Stimulated activated CD8-positive, alpha-beta memory T cell treated with anti-CD3 and anti-CD28 coated beads, Interleukin-4, amount 100 ng/mL, for 4 hours (primary cell): ENCODE measurements at regions not wholly inside any gene's neighbourhood (a gene's known extent, or its start where the extent isn't known, plus 50 kb on each side); places are given as distances from the start of the nearest gene placed in this dataset.

Experiments
- DNase-seq, 2 donors: peaks; one replicate each; pipeline ENCODE4 v3.0.0-alpha.2; 2020; ENCODE audit warnings: low read depth in 2 of 2, low spot score in 1 of 2

DNA sequence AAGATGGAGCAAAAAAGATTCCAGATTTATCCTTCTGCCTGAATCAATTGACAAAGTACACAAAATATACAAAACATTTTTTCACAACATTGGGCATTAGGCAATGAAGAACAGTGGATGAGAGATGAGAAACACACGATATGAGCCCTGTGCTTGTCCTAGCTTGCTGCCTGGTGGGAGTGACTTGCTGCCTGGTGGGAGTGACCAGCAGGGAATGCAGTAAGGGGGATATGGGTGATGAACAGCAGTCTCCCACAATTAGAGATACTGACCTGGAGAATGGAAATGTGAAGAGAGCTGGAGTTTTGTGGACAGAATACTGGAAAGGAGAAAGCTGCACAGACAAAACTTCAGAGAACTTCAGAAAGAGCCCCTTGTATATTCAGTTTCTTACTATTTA is 629.4 kb upstream of the FRG1 start:
- DNase-seq: no peak

DNA sequence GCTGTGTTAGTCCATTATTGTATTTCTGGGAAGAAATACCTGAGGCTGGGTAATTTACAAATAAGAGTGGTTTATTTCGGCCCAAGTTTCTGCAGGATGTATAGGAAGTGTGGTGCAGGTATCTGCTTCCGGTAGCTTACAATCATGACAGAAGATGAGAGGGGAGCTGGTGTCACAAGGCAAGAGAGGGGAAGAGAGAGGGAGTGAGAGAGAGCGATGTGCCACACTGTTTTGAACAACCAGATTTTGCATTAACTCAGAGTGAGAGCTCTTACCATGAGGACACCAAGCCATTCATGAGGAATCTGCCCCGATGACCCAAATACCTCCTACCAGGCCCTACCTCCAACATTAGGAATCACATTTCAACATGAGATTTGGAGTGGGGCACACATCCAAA is 627.6 kb upstream of the FRG1 start:
- DNase-seq: no peak

DNA sequence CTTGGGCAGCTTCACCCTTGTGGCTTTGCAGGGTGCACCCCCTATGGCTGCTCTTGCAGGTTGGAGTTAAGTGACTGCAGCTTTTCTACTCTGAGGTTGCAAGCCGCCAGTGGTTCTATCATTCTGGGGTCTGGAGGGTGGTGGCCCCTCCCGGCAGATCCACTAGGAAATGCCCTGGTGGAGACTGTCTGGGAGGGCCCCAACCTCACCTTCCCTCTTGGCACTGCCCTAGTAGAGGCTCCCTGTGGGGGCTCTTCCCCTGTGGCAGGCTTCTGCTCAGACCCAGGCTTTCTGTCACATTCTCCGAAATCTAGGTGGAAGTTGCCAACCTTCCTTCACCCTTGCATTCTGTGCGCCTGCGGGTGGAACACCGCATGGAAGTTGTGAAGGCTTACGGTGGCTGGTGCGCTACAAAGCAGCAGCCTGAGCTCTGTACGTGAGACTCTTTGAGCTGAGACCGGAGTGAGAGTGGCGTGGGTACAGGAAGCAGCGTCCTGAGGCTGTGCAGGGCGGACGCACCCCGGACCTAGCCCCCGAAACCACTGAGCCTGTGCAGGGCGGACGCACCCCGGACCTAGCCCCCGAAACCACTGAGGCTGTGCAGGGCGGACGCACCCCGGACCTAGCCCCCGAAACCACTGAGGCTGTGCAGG is 626.7 kb upstream of the FRG1 start:
- DNase-seq: no peak

DNA sequence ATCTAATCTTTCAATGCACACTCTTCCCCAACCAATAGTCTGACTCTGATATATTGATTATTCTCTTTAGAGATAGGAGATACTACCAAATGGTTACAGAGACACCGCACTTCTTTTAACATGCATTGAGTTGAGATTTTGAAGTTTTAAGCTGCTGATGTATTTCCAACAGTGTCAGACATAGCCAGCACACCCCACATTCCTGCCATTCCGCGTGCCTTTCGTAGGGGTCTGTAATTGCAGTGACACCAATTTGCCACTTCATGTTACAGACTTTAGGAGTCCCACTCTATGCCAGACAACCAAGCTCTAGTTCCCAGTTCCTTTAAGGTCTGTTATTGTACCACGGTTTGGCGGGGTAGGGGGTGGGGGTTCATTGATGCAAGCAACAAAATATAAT is 618.2 kb upstream of the FRG1 start:
- DNase-seq: no peak

DNA sequence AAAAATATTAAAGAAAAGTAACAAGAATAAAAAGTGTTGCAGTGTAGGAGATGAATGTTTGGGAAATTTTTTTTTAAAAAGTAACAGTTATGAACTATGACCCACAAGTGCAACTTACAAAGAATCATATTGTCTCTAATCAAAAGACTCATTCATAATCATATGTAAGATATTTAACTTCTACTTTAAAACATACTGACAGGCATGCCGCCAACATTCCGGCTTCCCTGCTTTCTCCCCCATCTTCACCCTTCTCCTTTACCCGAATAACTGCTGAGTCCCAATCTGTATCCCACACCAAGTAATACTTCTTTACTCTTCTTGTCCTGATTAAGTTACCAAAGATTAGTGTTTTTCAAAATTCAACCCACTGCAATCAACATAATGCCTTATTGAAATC is 598.8 kb upstream of the FRG1 start:
- no peak for DNase-seq

DNA sequence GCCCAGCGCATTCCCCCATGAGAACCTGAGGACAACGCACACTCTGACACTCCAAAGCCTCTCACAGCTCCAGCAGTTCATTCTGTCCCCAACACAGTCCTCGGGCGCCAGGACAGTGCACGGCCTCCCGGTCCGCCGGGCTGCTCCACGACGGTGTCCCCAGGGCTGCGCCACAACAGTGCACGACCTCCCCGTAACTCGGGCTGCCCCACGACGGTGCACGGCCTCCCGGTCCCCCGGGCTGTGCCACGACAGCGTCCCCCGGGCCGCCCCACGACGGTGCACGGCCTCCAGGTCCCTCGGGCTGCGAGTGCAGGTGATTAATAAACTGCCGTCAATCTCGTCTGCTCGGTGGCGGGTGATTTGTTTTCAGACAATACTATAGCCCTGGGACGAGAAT is 585.1 kb upstream of the FRG1 start:
- DNase-seq: no peak

DNA sequence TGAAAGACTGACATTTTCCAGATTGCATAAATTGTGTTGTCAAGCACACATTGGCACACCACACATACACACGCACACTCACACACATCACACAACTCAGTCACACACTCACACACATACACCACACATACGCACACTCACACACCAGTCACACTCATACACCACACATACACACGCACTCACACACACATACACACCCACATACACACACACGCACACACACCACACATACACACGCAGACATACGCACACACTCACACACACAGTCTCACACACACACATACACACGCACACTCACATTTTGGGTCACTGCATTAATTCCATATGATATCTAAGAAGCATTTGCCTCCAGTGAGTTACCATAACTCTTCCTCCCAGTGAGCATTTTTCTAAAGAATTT is 578.3 kb upstream of the FRG1 start:
- DNase-seq: no peak

DNA sequence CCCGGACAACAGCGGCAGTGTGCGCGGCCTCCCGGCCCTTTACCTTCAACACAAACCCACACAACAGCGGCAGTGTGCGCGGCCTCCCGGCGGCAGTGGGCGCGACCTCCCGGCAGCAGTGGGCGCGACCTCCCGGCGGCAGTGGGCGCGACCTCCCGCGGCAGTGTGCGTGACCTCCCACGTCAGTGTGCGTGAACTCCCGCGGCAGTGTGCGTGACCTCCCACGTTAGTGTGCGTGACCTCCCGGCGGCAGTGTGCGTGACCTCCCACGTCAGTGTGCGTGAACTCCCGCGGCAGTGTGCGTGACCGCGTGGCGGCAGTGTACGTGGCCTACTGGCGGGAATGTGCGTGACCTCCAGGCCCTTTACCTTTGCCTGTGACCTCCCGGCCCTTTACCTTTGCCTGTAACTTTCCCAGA is 576.6 kb upstream of the FRG1 start:
- no peak for DNase-seq

DNA sequence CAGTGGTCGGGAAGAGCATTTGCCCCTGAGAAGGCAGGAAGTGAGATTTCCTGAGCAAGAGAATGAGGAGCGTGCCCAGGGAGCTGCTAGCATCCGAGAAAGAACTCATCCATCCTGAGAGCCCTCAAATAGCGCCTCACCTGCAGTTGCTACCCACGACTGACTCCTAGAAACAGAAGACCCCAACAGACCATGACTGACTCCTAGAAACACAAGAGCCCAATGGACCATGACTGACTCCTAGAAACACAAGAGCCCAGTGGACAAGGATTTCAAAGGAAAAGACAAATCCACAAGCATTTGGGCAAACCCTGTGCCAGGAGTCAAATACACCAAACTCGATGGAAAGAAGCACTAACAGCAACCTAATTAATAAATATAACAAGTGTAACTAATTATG is 575.2 kb upstream of the FRG1 start:
- no peak for DNase-seq

DNA sequence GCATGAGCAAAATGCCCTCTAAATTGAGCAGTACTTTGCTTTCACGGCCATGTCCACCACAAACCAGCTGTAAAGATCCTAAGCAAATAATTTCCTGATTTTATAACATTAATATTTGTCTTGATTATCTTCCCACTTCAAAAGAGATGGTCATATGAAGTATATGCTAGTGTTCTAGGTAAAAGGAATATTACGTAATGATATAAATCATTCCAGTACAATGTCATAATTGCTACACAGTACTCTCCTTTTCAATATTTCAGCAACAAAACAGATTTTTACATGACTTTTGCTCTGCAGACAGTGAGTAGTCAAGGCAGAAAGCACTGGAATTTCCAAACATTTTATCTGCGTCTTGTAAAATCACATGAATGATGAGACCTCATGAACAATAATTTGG is 572.8 kb upstream of the FRG1 start:
- no peak for DNase-seq

DNA sequence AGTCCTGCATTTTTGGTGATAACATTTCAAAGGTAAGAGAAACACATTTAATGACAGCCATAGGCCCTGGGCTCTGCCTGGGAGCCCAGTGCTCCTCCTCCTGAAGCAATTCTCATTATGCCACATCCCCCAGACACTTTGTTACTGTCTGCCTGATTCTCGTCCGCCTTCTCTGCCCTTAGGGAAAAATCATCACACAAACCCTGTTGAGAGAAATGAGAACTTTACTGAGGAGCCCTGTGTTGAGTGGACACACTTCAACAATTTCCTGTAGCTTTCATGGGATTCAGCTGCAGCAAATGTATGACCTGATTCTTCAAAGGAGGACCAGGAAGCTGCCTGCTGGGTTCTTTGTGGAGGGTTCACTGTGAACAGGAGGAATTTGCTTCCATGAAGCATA is 566.5 kb upstream of the FRG1 start:
- DNase-seq: no peak

DNA sequence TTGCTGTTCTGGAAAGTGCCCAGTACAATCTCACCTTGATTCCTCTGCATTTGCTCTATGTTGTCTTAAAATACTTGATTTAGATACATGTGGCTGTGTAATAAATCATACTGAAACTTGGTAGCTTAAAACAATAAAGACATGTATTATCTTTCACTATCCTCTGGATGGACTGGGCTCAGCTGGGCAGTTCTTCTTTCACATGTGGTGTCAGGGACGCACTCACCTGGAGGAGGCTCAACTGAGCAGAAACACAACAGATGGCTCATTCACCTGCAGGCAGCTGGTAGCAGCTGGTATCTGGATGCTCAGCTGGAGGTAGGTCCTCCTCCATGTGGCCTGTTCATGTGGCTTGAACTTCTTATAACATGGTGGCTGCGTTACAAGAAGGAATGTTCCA is 563.8 kb upstream of the FRG1 start:
- DNase-seq: no peak

DNA sequence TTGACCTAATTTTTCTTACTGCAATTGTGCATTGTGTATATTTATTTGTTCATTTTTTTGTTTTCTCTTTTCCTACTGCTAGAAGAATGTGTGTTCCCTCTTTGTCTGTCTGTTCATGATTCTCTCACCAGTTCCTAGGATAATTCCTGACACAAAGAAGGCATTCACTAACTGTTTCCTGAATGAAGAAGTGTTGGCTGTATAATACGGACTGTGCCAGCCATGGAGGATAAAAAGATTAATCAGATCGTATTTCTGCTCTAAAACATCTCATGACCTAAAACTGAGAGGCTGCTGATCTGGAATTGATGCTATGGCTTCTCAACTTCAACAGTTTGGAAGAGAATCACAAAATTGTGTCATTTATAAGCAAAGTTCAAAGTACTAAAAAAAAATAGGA is 563.1 kb upstream of the FRG1 start:
- no peak for DNase-seq

DNA sequence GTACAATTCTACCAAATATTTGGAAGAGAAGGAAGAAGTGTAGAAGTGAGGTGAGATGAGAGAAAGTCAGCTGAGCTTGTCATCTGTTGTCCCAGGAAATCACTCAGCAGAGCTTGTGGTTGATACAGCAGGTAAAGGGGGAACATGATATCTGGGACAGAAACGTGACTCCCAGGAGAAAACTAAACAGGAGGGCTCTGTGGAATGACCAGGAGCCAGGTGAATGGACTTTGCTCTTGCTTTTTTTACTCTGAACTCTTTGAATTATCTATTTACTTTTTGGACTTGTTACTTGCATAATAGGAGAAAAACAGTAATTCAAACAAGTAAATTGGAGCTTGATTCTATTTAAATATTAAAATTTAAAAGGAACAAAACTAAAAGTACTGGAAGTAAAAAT is 555.6 kb upstream of the FRG1 start:
- no peak for DNase-seq

DNA sequence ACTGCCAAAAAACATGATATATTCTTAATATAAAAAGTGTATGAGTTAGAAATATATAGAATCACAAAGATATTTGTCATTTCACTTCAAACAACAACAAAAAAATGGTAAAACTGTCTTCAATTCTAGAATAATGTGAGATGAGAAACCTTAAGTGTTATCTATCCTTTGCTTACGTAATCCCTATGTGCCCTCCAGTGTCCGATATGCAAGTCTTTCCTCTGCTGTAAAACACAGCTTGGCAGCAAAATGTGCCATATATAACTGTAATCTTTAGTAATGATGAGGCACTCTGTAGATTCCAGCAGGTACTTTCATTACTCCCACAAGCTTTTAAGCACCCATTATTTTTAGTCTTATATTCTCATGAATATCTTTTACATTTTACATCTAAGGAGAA is 555.1 kb upstream of the FRG1 start:
- DNase-seq: no peak

DNA sequence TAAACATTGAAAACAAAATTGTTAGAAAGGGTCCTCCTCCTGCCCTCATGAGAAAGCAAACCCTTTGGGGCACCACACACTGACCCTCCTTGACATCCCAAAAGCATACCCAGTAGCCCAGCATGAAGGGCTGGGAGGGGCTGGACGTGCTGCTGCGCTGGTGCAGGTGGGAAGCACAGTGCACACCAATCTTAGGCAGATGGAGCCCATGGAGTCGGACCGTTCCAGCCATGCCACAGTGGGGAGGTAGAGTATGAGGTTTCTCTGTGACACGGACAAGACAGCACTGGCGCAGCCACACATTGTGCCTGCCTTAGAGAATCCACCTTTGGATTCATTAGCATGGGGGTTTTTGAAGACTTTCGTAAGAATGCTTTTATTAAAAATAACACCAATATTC is 544.2 kb upstream of the FRG1 start:
- DNase-seq: no peak

DNA sequence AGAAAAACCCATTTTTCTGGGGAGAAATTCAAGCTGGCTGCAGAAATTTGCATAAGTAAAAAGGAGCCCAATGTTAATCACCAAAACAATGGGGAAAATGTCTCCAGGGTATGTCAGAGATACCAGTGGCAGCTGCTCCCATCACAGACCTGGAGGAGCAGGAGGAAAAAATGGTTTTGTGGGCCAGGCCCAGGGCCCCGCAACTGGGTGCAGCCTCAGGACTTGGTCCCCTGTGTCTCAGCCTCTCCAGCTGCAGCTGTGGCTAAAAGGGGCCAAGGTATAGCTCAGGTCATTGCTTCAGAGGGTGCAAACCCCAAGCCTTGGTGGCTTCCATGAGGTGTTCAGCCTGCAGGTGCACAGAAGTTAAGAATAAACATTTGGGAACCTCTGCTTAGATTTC is 536.4 kb upstream of the FRG1 start:
- DNase-seq: no peak

DNA sequence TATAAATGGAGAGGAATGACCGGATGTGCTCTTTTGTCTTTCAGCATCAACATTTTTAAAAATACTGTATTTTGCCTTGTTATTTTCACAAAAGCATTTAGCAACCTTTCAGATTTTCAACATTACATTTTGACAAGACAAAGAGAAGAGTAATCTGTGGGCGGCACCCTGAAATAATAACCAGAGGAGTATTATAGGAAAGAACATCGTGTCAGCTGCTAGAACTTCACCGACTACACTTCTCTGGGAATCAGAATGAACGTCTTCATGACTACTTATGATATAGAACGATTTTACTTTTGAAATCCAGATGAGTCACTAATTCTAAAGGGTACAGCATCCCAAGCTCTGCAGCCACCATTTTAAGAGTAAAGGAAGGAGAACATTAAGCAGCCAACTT is 531.5 kb upstream of the FRG1 start:
- no peak for DNase-seq

DNA sequence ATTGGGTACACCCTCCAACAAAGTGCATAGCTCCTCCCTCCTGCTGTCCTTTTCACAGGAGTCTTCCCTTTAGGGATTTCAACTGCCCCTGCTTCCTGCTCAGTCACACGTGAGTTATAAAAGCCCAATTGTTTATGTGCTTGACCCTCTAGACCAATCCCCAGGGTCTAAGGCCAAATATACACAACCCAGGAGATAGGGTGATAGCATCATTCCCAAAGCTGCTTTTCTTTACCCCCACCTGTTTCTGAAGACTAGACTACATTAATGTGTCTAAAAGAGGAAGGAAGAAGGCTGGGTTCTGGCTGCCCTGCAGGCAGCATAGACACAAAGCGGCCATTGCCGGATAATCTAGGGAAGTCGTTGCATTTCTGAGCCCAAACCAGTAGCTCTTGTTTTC is 526.7 kb upstream of the FRG1 start:
- no peak for DNase-seq

DNA sequence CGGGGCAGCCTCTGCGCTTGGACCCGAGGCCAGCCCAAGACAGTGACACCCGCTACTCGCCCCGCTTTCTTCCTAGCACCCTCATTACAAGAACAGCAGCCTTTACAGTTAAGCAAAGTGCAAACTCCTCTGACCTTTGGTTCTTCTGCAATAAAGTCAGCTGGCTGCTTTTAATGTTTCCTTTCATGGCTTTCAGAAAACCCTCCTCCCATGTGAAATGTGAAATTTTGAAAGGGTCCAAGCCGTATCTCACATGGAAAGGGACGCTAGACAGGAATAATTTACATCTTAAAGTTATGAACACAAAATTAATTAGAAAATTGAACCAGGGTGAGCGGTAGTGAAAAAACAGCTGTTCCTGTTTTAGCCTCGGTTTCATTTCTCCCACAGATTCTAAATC is 520.1 kb upstream of the FRG1 start:
- no peak for DNase-seq

DNA sequence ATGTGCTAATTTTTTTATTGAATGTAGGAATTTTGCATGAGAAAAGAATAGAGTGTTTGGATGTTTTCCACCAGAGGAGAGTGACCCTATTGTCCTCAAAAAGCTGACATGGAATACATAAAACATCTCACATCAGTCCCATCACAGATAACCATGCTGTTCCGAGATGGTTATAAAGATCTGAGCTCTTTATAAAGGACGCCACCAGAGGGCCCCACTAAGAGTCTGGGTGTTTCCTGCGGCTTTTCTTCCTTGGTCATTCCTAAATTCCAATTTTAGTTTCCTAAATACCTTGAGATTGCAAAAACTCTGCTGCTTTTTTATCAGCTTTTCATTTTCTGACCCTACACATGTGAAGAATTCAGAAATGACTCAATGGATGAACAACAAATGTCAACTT is 504.5 kb upstream of the FRG1 start:
- DNase-seq: no peak

DNA sequence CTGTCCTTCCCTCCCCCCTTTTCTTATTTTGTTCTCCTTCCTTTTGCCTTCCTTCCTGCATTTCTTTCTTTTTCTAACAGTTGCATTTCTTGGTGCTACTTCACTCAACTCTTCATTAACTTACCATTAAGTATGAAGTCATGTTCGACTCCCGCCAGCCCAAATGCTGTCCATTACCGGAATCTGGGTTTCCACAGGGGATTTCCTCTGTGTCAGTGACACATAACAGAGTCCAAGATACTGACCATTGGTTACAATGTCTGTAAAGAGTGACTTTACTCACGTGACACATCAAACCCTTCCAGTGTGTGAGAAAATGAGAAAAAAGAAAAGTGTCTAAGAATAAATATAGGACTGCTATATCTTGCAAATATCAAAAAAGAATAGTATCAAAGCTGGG is 500.0 kb upstream of the FRG1 start:
- DNase-seq: no peak

DNA sequence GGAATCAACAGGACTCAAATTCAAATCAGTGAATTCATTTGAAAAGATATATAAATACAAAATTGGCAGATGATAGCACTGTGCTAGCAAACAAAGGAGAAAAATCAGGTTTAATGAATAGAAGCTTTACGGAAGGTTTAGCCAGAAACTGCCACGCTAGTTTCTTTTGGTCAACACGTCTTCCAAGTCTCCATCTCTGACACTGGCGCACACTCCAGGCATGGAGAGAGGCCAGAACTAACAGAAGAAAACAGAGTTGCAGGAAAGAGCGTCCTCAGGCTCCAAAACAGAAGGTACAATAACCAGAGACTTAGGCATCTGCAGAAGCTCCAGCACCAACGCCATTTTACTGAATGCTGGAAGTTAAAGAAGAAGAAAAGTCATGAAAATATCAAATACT is 497.3 kb upstream of the FRG1 start:
- no peak for DNase-seq

DNA sequence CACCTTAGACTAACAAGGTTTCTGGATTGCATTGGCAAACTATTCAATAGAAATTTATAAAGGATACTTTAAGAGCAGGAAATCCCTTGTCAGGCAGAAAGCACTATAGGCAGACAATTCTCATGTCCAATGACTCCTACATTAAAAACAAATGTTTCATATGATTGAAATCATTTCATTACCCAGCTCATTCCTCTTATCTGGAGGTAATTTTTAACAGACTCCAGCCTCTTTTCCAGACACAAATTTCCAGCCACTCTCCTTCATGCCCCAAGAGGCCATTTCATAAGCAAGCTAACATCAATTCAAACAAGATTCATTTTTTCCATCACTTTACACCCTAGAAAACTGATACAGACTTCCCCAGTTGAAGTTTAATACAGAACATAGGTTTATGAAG is 495.1 kb upstream of the FRG1 start:
- DNase-seq: no peak
